ENCODE measurements at regions not wholly inside any gene's neighbourhood (a gene's known extent, or its start where the extent isn't known, plus 50 kb on each side); places are given as distances from the start of the nearest gene placed in this dataset.

- H3K27ac Mint-ChIP-seq = no peak overlapping the region
- H3K27me3 Mint-ChIP-seq (ENCODE audit: insufficient read depth) = peaks cover 2% of the 10 kb centered on the region; the same call in 1 of the 2 replicates
- no peak for DNase-seq
- no peak for TF ChIP-seq CTCF (IDR thresholded peaks at IDR 0.05)
- H3K4me3 Mint-ChIP-seq = no peak overlapping the region
- H3K36me3 Mint-ChIP-seq (ENCODE audit: low read depth) = no peaks in the 10 kb centered on the region
- H3K4me1 Mint-ChIP-seq (ENCODE audit: low read depth) = peaks cover 5% of the 10 kb centered on the region; the same call in 1 of the 2 replicates
- no peaks in the 10 kb centered on the region; the same call in 1 of the 2 replicates for H3K9me3 Mint-ChIP-seq
These were observed 101.9 kb downstream of the GAS2L3 start for GRCh38 chr12:100675432-100675831.

GRCh38 chr12:100681074-100681473 is 107.6 kb downstream of the GAS2L3 start:
- Mint-ChIP-seq H3K4me3 (no peak overlapping the region), H3K9me3 (peaks cover 7% of the 10 kb centered on the region), H3K27me3 (ENCODE audit: insufficient read depth) (peaks cover 2% of the 10 kb centered on the region; the same call in 1 of the 2 replicates), H3K36me3 (ENCODE audit: low read depth) (0 out of 2 replicates have a peak, but pooled peaks cover 3% of the 10 kb centered on the region), H3K4me1 (ENCODE audit: low read depth) (peaks cover 5% of the 10 kb centered on the region; the same call in 1 of the 2 replicates), H3K27ac (no peak overlapping the region)
- TF ChIP-seq CTCF (IDR thresholded peaks at IDR 0.05) = no peak
- no peak for DNase-seq

- H3K9me3 Mint-ChIP-seq = peaks cover 9% of the 10 kb centered on the region
- H3K36me3 Mint-ChIP-seq (ENCODE audit: low read depth) = 0 out of 2 replicates have a peak, but pooled peaks cover 3% of the 10 kb centered on the region
- peaks cover 2% of the 10 kb centered on the region; the same call in 1 of the 2 replicates for H3K27me3 Mint-ChIP-seq (ENCODE audit: insufficient read depth)
- H3K4me1 Mint-ChIP-seq (ENCODE audit: low read depth) = peaks cover 5% of the 10 kb centered on the region; the same call in 1 of the 2 replicates
- no peak overlapping the region for H3K4me3 Mint-ChIP-seq
- DNase-seq = no peak
- H3K27ac Mint-ChIP-seq = no peak overlapping the region
- TF ChIP-seq CTCF (IDR thresholded peaks at IDR 0.05) = no peak
These were observed 108.7 kb downstream of the GAS2L3 start for GRCh38 chr12:100682178-100682577.

- Mint-ChIP-seq H3K27me3 (ENCODE audit: insufficient read depth) (no peaks in the 10 kb centered on the region), H3K4me3 (no peak overlapping the region), H3K36me3 (ENCODE audit: low read depth) (0 out of 2 replicates have a peak, but pooled peaks cover 3% of the 10 kb centered on the region), H3K27ac (no peak overlapping the region), H3K4me1 (ENCODE audit: low read depth) (no peaks in the 10 kb centered on the region), H3K9me3 (peaks cover 17% of the 10 kb centered on the region)
- DNase-seq = no peak
- no peak for TF ChIP-seq CTCF (IDR thresholded peaks at IDR 0.05)
These were observed 106.9 kb upstream of the ANO4 start for GRCh38 chr12:100687686-100688085.

GRCh38 chr12:100688451-100688864 is 106.1 kb upstream of the ANO4 start:
- Mint-ChIP-seq H3K4me1 (ENCODE audit: low read depth) (no peaks in the 10 kb centered on the region), H3K9me3 (peaks cover 21% of the 10 kb centered on the region), H3K4me3 (no peak overlapping the region), H3K27ac (no peak overlapping the region), H3K36me3 (ENCODE audit: low read depth) (0 out of 2 replicates have a peak, but pooled peaks cover 3% of the 10 kb centered on the region), H3K27me3 (ENCODE audit: insufficient read depth) (no peaks in the 10 kb centered on the region)
- no peak for TF ChIP-seq CTCF (IDR thresholded peaks at IDR 0.05)
- no peak for DNase-seq

Data from HFFc6 (cell line).